GM19023 (cell line): ENCODE measurements at regions not wholly inside any gene's neighbourhood (a gene's known extent, or its start where the extent isn't known, plus 50 kb on each side); places are given as distances from the start of the nearest gene placed in this dataset.

Source experiments
- ATAC-seq: cut with Tn5 transposase; IDR thresholded peaks from one replicate; pipeline ENCODE4 v1.9.1; 2021; ENCODE audit warnings: mild to moderate bottlenecking, moderate library complexity; ENCODE audit not compliant: unreplicated experiment

DNA sequence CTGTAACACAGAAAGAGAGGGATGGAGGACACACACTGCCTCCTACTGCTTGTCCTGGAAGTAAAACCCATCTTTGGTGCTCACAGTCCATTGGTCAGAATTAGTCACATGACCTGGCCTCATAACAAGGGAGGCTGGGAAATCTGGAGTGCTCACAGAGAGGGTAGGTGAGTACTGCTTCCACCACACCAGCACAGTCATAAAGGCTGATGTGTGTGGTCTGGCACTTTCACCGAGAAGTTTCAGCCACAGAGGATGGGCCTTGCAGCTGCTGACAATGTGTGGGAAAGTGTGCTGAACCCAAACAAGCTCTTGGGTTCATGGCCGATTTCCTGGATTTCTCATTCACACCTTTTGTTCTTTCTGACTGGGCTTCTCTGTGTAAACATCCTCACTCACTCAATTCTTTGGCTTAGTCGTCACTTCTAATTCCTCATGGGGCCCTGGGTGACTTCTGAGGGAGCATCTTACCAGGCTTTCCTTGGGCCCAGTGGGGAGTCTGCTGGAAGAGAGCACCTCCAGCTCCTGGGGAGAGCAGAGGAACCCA lies 100.7 kb downstream of the ASB7 start:
- peak; percentile 100 for ATAC-seq

DNA sequence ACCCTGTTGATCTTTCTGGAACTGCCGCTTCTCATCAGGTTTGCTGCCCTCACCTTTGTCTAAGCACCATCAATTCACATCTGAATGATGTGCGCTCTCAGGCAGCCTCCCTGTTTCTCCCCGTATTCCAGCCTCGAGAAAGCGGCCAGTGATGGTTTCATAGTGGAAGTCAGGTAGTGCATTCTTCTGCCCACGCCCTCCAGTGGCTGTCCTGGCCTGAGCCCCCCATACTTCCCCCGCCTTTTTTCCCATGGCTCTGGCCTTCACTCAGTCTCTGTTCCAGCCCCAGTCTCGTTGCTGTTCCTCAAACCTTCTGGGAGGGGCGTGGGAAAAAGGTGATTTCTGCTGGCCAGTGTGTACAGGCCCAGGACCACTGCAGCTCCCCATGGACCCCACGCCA lies 101.3 kb downstream of the ASB7 start:
- ATAC-seq, result no peak

DNA sequence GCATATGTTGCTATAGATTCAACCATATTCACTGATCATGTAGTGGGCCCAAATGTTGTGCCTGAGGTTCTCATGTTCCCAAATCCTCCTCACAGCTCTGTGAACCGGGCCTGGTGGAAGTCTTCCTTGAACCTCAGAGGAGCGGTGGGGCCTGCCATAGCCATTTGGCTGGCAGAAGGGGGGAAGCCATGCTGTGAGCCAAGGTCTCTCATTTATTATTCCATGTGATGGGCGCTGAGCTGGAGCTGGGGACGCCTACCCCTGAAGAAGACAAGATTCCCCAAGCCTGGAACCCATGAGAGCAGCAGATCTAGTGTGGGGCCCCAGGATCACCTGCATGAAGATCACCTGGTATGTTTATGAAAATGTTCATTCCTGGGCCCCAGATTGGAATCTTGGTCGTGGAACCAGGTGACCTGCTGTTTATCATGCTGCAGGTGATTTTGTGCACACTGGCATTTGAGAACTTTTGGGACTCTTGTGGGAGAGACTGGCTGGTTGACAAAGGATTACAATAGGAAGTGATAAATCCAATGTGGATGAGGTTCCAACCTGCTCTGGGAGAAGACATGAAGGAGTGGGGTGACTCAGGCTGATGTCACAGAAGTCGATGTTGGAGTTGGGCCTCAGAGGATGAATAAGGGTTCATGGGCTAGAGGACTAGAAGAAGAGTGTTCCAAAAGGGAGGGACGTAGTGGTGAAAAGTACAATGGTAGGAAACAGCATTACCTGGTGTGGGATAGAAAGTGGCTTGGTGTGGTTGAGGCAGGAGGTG lies 102.1 kb downstream of the ASB7 start:
- ATAC-seq, result no peak

DNA sequence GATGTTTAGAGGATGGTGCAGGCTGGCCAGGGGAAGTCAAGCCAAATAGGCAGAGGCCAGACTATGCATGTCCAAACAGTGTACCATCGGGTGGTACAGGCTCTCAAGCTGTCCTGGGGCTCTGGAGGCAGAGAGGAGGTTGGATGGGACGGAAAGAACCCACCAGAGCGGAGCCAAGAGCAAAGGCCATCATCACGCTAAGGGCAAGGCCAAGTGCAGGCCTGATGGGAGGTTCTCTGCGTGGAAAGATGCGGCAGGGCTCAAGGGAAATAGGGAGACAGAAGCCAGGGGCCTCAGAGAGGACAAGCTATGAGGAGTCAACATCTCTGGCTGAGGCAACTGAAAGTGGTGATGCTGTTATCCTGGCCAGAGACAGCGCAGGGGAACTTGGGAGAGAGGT lies 102.7 kb downstream of the ASB7 start:
- no peak for ATAC-seq

DNA sequence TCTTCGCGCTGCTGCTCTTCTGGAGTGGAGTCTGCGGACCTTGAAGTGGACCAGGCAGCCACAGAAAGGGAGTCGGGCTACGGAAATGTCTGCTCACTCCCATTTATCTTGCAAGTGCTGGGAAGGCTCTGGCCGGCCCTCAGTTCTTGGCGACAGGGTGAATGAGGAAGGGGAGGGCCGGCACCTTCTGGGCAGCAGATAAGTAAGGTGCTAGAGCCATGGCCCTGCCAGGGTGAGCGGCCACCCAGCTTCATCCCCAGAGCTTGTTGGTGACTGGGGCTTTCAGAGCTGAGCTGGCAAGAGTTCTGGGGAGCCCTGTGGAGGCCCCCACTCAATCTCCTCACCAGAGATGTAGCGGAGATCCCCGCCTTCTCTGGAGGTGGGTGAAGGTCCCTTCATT lies 103.5 kb downstream of the ASB7 start:
- no peak for ATAC-seq

DNA sequence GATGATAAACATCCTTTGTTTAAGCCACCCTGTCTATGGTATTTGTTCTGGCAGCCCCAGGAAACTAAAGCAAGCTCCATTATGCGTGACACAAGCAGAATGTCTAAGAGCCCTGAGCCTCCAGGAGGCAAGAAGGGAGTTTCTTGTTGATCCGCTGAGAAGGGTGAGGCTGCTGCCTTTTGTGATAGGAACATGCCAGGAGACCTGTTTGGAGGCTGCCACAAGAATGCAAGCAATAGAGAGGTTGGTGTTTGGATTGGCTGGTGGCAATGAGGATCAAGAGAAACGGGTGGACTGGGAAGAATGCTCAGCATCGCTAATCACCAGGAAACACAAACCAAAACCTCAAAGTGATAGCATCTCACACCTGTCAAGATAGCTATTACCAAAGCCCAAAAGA lies 104.8 kb downstream of the ASB7 start:
- no peak for ATAC-seq

DNA sequence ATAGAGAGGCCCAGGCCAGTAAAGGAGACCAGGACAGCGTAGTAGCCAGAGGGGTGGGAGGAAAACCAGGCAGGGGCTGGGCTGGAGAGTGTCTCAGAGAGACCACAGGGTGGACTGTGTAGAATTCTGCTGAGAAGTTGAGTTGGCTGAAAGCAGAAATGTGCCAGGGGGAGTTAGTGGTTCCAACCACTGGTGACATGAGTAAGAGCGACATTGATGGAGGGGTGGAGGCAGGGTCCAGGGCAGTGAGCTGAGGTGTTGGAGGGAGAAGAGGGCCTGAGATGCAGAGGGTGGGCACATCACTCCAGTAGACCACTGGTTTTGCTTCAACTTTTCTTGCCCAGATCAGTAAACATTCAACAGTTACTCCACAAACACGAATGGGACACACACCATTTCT lies 106.5 kb downstream of the ASB7 start:
- ATAC-seq, result no peak

DNA sequence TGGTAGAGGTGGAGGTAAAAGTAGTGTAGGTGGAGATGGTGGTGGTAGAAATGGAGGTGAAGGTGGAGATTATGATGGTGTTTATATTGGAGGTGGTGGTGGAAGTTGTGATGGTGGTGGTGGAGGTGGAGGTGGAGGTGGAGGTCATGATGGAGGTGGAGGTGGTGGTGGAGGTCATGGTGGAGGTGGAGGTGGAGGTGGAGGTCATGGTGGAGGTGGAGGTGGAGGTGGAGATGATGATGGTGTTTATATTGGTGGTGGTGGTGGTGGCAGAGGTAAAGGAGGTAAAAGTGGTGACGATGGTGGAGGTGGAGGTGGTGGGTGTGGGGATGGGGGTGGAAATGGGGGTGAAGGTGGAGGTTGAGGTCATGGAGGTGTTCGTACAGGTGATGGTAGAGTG lies 107.8 kb downstream of the ASB7 start:
- ATAC-seq, result no peak

DNA sequence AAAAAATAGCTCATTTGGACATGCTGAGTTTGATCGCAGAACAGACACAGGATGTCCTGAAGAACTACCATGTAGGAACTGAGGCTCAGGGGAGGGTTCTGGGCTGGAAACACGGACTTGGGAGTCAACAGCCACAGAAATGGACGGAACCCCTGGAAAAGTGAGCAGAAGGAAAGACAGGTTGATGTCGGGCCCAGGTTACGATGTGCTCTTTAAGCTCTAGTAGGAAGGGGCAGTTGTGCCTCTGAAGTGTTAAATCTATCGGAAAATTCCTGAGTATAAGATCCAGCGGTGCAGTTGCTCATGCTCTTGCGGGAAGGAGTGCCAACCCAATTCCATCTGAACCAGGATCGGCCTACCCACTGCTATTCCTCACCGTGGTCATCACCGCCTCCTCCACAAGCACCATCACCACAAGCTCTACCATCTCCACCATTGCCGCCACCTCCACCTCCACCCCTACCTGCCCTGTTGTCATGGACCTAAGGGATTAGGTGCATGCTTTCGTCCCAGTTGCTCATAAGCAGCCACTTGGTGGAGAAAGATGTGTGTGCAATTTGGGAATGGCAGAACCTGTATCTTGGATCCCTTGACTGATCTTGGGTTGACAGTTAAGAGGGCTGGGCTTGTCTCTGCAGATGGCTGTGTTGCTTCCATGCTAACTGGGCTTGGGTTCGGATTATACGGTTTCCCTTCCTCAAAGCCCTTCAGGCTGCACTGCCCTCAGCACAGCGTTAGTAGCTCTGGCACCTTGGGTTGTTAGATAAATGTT lies 108.5 kb downstream of the ASB7 start:
- no peak for ATAC-seq

DNA sequence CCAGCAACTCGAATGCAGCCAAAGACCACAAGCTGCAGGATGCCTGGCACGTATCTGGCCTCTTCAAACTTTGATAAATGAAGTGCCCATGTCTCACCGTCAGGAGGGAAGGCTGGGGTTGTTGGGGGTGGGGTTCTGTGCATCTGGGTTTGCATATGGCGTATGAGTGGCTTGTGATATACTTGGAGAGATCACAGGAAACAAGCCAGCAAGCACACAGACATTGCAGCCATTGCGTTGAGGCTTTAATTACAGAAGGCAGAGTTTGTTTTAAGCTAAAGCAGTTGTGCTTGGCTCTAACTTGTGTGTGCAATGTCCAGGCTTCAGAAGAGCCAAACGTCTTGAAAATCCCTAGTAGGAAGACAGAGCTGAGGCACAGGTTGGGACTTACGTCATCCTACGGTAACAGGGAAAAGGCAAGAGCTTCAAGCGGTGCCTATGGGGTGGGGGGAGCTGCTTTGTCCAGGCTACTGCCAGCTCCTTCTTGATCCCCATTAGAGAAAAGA lies 109.2 kb downstream of the ASB7 start:
- ATAC-seq, result no peak

DNA sequence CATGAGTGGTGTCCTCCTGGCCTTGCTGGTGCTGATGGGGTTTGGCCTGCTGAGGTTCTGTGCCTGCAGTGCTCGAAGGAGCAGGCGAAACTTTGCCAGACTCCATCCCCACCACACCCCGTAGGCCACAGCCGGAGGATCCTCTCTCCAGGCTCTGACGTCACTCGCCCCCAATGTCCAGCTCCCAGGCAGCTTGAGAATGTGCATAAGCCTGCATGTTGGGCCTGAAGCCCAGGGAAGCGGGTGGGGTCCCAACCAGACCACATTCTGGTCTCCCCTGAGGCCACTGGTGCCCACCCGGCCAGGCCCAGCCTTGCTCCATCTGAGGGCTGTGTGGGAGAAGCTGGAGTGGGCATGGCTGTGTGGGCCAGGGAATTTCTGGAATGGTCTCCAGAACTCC lies 109.8 kb downstream of the ASB7 start:
- no peak for ATAC-seq

DNA sequence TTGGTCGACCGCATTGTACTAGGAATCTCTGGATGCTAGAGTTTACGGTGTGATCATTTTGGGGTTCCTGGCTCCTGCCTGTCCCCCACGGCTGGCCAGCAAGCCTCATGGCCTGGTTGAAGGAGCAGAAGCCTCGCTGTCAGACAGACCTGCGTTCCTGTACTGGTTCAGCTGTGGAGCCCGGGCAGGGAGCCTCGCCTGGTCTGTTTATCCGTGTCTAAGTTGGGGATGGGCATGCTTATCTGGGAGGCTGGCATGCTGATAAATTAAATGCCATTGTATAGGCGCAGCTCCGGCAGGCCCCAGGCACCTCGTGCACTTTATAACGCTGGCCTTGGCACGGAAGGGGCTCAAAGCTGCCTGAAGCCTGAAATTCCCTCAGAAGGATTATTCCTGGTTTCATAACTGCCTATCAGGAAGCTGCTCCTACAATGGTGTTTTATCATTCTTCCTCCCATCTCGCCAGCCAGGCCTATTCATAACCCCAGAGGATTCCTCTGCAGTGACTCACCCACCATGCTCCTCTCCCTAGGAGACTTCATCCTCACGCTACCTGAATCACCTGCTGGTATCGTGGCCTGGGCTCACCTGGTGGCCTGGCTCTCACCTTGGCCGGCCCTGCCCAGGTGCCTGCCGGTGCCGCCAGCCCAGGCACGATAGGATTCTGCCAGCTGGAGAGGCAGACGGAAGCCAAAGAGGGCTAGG lies 110.9 kb downstream of the ASB7 start:
- ATAC-seq, result no peak

DNA sequence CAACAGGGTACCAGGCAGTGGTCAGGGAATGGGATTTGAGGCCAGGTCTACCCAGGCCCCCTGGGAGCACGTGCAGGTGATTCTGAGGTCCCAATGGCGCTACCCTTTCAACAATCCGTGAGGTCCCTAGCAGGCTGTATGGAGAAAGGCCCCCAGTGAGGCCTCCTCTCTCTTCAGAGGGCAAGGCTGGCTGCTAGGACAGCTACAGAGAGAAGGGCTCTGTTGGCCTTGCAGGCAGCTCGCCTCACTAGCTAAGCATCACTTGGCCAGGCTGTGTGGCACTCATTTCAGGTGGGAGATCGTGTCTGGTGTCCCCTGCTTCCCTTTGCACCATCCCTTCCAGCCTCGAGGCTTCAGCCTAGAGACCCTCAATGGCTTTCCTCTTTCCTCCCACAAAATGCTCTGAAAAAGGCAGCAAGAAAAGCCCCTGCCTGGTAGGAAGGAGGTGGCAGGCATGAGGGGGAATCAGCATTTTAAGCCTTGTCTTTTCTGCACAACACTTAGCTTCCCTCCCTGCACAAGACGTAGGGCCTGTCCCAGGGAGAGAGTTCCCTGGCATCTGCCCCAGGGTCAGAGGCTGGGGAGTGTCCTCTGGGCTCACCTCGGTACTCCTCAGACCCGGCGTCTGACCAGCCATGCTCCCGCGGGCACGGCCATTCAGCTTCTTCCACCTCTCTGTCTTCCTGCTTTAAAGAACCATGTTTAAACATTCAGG lies 111.8 kb downstream of the ASB7 start:
- no peak for ATAC-seq

DNA sequence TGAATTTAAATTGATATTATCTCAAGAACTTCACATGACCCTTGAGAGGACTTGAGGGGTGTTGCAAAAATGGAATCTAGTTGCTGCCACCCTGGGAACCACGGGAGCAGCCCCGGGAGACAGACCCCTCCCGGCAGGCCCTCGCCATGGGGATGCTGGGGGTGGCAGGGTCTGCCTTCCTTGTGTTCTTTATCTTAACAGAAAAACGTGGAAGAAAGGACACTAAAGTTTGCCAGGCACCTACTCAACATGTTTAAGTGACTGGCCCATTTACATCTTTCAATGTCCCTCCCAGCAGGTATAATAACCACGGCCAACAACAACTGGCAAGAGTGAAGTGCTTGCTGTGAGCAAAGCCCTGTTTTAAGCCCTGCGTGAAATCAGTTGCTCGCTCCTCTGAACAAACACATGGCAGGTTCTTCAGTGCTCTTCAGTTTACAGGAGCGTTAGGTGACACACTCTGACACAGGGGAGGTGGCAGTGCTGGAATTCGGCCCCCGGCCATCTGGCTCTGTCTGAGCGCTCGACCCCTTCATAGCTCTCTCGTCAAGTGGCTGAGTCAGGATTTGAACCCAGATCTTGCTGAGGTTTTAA lies 112.5 kb downstream of the ASB7 start:
- no peak for ATAC-seq

DNA sequence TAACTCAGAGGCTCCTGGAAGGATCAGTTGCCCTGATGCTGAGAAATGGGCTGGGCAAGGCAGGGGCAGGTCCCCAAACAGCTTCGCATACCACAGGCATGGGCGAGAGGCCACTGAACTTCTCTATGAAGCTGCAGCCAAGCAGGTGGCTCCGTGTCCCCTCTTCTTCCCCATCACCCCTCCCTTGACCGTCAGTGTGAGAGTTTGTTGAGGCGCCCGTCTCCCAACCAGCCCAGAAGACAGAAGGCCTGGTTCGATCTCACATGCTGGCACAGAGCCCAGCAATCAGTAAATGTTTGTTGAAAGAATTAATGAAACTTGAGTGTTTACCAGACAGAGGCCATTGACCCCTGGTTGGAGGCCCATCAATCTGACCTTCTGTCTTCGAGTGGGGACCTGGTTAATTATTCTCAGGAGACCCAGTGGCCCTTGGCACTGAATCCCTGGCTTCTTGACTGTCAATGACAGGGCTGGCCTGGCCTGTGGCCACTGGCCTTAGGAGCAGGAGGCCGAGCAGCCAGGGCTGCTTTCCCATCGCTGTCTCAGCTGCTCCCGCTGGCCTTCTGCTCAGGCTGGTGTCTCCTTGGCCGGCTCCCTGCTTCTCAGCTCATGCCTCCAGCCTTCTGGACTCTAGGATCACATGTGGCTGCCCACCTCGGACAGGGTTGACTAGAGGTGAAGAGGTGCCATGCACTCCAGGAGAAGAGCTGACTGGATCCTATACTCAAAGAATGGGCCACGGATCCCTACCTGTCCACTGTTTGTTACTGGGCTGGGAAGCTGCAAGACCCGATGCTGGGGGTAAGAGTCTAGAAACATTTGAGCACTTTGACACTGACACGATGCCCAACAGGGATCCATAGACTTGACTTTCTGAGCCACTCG lies 113.4 kb downstream of the ASB7 start:
- ATAC-seq, result no peak

DNA sequence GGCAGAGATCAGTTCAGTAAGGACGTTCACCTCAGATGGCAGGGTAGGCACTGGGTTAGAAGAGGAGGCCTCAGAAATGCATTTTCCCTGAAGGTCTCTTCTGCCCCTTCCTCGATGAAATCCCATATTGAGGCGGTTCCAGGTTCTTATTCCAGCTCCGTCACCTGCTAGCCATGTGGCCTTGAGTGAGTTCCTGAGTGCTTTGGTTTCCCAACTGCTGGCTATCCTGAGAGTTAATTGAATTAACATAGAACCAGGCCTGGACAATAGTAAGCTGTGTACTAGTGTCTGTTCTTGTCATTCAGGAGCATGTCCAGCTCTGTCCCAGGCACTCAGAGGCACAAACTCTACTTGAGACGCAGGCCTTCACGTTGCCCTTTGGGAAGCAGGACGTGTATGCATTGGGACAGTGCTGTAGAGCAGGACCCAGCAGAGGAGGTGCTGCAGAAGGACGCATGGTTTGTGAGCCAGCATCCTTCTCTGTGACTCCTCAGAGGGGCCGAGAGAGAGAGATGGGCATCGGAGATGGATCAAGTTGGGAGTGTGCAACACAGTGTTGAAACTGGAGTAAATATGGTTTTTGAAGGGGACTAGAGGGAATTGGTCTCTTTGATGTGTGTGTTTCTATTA lies 114.2 kb downstream of the ASB7 start:
- ATAC-seq, result no peak

DNA sequence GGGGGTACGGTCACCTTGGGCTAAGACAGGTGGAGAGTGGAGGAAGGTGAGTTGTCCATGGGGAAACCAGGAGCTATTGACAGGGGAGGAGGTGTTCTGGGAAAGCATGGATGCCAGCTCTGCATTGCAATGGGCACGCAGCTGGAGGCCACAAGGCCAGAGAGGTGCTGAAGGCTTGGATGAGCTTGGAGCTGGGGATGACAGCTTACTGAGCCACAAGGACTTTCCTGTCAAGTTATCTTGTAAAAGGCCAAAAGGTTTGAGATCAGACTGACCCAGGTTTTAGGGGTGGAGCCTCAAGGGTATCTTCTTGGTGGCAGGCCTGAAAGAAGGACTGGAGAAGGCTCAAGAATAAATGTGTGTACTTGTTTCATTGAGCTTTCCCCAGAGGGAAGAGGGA lies 115.2 kb downstream of the ASB7 start:
- no peak for ATAC-seq

DNA sequence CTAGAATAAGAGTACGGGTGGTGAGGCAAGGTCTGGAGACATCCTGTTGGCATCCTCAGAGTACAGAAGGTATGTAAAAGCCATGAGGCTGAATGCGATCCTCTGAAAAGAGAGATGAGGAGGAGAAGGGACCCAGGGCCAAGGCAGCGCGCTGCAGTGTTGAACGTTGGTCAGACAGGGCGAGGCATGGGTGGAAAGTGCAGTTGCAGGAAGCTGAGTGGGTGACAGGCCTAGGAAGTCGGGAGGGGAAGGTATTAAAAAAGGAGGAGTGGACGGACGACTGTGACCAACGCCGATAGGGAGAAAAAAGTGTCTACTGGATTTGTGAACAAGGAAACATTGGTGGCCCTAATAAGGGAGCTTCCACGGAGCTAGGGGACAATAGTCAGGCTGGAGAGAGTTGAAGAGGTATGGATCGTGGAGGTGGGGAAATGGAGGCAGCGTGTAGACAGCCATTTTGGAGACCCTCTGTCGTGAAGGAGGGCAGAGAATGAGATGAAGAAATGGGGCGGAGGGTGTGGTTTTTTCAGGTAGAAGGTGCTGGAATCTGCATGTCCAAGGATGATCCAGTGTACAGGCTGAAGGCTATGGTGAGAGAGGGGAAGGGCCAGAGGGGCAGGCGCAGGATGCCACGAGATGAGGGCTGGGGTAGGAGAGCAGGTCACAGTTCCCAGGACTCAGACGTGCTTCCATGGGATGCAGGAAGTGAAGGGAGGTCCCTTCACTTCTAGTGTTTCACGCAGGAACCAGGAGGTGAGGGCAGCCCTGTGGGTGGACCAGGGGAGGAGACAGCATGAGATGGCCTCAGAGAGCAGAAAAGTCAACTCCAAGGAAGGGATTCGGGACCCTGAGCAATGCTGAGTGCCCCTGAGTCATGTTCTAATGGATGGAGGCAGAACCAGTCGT lies 115.9 kb downstream of the ASB7 start:
- ATAC-seq, result no peak
